NCI-H2029 (cell line): ENCODE measurements at regions not wholly inside any gene's neighbourhood (a gene's known extent, or its start where the extent isn't known, plus 50 kb on each side); places are given as distances from the start of the nearest gene placed in this dataset.
"Not testable (repeated sequence)": the region's sequence is repeated elsewhere in the genome, so short reads cannot be mapped to it uniquely, and the experiment has no call there.

Experiments used
- DNase-seq: peaks from one replicate; lab custom pipeline; 2025; lab: John Stamatoyannopoulos, UW

DNA sequence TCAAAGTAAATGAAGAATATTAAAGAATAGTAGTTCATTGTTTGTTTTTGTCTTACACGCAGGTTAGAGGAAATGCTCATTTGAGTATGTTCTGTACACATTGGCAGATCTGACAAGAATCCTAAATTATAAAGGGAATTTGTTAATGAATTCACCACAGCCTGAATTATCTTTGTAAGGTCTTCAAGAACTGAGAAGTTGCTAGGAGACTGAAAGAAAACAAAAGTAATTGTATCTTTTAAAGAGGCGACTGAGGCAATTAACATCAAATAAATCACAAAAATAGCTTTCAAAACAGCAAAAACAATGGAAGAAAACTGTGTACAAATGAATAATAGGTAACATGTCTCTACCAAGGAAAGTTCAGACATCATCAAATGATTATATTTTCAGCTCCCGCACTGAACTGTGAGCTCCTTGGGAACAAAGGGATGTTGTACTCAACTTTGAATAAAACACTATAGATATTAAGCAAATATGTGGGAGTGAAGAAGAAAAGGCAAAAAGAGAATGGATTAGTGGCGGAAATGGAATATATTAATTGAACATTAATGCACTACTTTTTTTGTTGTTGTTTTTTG is 51.7 kb upstream of the ATIC start:
- no peak for DNase-seq

- no peak for DNase-seq
Observed at GRCh38 chr2:215249501-215249900, 62.4 kb upstream of the ATIC start.

DNA sequence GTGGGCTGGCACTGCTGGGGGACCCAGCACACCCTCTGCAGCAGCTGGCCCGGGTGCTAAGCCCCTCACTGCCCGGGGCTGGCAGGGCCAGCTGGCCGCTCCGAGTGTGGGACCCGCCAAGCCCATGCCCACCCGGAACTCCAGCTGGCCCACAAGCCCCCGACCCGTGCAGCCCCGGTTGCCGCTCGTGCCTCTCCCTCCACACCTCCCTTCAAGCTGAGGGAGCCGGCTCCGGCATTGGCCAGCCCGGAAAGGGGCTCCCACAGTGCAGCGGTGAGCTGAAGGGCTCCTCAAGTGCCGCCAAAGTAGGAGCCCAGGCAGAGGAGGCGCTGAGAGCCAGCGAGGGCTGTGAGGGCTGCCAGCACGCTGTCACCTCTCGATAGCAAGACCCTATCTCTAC is 65.9 kb upstream of the ATIC start:
- DNase-seq: not testable (repeated sequence)

GRCh38 chr2:215241791-215242305 is 70.0 kb upstream of the ATIC start:
- no peak for DNase-seq

DNA sequence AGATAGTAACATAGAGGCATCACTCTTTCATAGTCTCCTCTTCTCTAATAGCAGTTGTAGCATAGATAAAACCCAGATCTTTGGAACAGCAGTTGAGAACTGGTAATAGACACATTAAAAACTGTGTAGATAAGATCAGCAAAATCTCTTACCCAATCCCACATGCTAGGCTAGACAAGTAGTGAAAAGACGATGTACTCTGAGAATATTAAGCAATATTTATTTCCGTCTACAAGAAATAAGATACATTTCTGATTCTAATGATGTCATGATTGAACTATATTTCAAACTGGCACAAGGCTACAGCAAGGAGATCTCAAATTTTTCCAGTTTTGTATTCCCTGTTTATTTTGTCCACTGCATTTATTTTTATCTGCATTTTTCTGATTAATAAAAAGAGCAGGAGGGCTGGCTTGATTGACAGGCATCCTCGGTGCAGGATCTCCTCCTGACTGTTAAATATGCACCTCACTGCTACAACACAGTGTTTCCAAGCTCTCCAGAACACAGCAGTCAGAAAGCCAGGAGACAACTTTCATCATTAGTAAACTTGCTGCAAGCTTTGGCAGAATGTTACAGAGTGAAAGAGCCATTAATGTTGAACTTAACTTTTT is 73.3 kb upstream of the ATIC start:
- DNase-seq: no peak

GRCh38 chr2:215236131-215236530 is 75.7 kb upstream of the ATIC start:
- no peak for DNase-seq

DNA sequence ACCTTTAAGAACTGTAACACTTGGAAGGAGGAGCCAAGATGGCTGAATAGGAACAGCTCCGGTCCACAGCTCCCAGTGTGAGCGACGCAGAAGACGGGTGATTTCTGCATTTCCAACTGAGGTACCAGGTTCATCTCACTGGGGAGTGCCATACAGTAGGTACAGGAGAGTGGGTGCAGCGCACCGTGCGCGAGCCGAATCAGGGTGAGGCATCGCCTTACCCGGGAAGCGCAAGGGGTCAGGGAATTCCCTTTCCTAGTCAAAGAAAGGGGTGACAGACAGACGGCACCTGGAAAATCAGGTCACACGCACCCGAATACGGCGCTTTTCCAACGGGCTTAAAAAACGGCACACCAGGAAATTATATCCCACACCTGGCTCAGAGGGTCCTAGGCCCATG is 81.8 kb upstream of the ABCA12 start:
- not testable (repeated sequence) for DNase-seq

DNA sequence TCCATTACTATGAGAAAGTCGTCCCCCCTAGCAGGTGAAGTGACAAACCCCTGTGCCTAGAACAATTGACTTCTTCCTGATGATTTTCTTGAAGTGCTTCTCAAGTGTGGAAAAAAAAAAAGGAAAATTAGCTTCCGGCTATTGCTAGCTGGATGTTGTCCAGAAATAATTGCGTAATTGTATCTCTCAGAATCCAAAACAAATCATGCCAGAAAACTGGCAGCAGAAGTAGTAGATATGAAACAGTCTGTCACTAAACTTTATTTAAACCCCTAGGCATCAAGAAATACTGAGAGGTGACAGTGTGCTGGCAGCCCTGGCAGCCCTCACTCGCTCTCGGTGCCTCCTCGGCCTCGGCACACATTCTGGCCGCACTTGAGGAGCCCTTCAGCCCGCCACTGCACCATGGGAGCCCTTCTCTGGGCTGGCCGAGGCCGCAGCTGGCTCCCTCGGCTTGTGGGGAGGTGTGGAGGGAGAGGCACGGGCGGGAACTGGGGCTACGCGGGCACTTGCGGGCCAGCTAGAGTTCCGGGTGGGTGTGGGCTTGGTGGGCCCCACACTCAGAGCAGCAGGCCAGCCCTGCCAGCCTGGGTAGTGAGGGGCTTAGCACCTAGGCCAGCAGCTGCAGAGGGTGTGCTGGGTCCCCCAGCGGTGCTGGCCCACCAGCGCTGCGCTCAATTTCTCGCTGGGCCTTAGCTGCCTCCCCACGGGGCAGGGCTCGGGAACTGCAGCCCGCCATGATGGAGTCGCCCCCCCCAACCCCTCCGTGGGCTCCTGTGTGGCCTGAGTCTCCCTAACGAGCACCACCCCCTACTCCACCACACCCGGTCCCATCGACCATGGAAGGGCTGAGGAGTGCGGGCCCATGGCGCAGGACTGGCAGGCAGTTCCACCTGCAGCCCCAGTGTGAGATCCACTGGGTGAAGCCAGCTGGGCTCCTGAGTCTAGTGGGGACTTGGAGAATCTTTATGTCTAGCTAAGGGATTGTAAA is 80.5 kb upstream of the ABCA12 start:
- DNase-seq: peak; percentile 53

DNA sequence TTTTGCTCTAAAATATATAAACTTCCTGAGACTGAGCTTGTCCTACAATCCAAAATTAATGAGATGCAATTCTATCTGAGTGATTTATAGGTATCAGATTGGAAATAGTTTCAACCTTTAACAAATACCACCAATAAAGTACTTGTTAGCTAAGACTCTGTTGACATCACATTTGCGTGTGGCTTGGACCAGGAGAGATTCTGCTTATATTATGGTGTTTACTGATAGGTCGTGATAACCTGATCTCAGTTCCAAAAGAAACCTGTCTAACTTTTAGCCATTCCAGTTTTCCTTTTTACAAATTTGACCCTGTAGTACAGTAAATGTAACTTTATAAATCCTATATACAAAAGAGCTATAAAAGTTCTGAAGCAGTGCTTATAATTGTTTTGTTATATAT is 78.4 kb upstream of the ABCA12 start:
- no peak for DNase-seq

- no peak for DNase-seq
Observed at GRCh38 chr2:215215637-215216036, 77.2 kb upstream of the ABCA12 start.

DNA sequence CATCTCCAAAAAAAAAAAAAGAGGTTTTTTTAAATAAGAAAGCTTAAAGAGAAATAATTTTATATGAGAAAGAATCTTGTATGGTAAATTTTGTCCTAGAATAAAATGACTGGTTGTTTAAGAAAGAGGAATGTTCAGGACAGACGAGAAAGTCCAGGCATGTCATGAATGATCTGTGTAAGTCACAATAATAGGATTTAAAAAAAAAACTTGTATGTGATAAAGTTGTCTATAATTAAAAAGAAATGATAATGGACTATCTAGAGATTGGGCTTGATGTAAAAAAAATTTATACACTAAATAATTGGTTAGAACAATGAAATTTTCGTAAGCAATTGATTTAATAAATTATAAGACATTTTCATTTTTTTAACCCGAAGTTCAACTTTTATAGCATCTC is 71.7 kb upstream of the ABCA12 start:
- DNase-seq: no peak

GRCh38 chr2:215207791-215208367 is 69.5 kb upstream of the ABCA12 start:
- DNase-seq: no peak

GRCh38 chr2:215207041-215207440 is 68.6 kb upstream of the ABCA12 start:
- DNase-seq: no peak

- DNase-seq: no peak
Observed at GRCh38 chr2:215205787-215206186, 67.4 kb upstream of the ABCA12 start.

DNA sequence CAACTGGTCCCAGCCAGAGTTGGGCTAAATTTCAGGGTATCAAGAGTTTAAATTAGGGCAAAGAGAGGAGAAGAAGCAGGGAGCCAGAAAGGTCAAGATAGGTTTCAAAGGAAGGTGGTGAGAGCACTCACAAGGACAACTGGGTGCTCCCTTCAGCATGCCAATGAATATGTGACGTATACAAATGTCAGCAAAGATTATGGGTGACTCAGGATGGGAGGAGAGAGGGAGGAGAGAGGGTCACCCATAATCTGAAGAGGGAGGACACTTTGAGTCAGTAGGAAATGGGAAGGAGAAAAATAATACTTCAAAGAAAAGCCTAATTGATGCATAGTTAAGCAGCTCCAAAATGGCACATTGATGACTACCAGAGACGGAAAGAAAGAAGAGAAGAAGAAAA is 53.1 kb upstream of the ABCA12 start:
- no peak for DNase-seq

GRCh38 chr2:215190588-215190987 is 52.2 kb upstream of the ABCA12 start:
- DNase-seq: no peak

- no peak for DNase-seq
Observed at GRCh38 chr2:215189393-215189792, 51.0 kb upstream of the ABCA12 start.
